HFF-Myc (cell line): ENCODE measurements at regions not wholly inside any gene's neighbourhood (a gene's known extent, or its start where the extent isn't known, plus 50 kb on each side); places are given as distances from the start of the nearest gene placed in this dataset.

Source experiments
- DNase-seq: peaks from one replicate; pipeline ENCODE4 v3.0.0-alpha.2; 2011; ENCODE audit warnings: low read depth; ENCODE audit errors: extremely low read depth
- H3K4me3 ChIP-seq: replicated peaks from 2 replicates; pipeline ENCODE4 v1.5.1; 2011; ENCODE audit warnings: low read depth, mild to moderate bottlenecking, control low read depth, low read length
- TF ChIP-seq, protein P1 (sequence below): IDR thresholded peaks from 2 replicates; pipeline ENCODE4 v1.5.1; 2012; ENCODE audit warnings: mild to moderate bottlenecking, low read depth, low read length, control low read depth; ENCODE audit errors: missing control alignments

DNA sequence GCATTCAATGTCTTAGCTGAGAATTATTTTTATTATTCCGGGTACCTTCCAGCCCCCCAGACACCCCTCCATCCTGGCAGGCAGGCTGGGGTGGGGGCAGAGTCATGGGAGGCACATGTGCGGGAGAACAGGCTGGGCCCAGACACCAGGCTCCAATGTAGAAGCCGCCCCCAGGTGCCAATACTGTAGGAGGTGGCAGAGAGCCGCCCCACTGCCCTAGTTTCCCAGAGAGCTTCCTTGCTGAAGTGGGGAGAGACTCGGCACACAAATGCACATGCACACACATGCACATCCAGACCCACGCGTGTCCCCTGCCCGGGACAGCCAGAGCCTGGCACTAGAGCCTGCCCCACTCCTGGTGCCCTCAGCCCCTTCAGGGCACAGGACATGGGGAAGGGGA, 98.4 kb upstream of the LINGO1 start:
- H3K4me3 ChIP-seq = no peak overlapping the region
- TF ChIP-seq, protein P1, sequence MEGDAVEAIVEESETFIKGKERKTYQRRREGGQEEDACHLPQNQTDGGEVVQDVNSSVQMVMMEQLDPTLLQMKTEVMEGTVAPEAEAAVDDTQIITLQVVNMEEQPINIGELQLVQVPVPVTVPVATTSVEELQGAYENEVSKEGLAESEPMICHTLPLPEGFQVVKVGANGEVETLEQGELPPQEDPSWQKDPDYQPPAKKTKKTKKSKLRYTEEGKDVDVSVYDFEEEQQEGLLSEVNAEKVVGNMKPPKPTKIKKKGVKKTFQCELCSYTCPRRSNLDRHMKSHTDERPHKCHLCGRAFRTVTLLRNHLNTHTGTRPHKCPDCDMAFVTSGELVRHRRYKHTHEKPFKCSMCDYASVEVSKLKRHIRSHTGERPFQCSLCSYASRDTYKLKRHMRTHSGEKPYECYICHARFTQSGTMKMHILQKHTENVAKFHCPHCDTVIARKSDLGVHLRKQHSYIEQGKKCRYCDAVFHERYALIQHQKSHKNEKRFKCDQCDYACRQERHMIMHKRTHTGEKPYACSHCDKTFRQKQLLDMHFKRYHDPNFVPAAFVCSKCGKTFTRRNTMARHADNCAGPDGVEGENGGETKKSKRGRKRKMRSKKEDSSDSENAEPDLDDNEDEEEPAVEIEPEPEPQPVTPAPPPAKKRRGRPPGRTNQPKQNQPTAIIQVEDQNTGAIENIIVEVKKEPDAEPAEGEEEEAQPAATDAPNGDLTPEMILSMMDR = no peak
- no peak for DNase-seq

GRCh38 chr15:77727635-77728304, 95.1 kb upstream of the LINGO1 start:
- DNase-seq = no peak
- TF ChIP-seq, protein P1 = no peak
- H3K4me3 ChIP-seq = no peak overlapping the region

DNA sequence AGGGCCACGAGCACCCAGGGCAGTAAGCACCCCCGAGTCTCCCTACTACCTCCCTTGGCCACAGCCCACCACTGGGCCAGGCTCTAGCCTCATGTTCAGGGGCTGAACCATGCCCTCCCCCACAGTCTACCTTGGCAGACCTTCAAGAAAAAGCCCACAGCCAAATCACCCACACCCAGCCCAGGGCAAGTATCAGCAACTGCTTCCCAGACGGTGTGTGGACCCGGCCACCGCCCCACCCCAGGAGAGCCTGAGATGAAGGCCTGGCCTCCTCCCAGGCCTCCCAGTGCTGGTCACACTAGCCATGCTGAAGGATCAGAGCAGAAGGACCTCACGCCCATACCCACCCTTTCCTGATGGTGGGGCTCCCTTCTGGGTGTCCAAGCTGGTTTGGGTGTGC, 92.0 kb upstream of the LINGO1 start:
- no peak overlapping the region for H3K4me3 ChIP-seq
- no peak for DNase-seq
- TF ChIP-seq, protein P1 = no peak

GRCh38 chr15:77723756-77724155, 91.0 kb upstream of the LINGO1 start:
- TF ChIP-seq, protein P1 = no peak
- no peak for DNase-seq
- no peak overlapping the region for H3K4me3 ChIP-seq

GRCh38 chr15:77722759-77723460, 90.2 kb upstream of the LINGO1 start:
- no peak overlapping the region for H3K4me3 ChIP-seq
- TF ChIP-seq, protein P1 = no peak
- DNase-seq = no peak

DNA sequence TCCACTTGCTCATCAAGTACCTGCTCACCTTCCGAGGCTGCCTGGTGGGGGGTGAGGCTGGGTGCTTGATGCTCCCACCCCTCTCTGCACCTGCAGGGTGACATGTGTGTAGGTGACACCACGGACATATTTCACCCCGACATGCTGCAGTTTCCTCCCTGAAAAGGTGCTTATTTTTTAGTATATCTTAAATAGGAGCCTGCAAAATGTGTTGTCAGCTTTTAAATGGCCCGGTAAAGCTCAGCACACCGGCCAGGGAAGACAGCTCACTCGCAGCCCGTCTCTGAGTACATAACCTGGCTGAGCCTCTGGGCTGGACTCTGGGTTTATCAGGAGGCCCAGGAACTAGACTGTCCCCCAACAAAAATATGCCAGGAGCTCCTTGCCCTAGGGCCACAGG, 89.3 kb upstream of the LINGO1 start:
- no peak overlapping the region for H3K4me3 ChIP-seq
- TF ChIP-seq, protein P1 = no peak
- no peak for DNase-seq
